Osteocyte (in vitro differentiated cells): ENCODE measurements at regions not wholly inside any gene's neighbourhood (a gene's known extent, or its start where the extent isn't known, plus 50 kb on each side); places are given as distances from the start of the nearest gene placed in this dataset.

Experiments
- DNase-seq: peaks from one replicate; pipeline ENCODE4 v3.0.0; 2021; ENCODE audit warnings: mixed read lengths; ENCODE audit not compliant: unreplicated experiment; ENCODE audit errors: extremely low spot score
- H3K27ac Mint-ChIP-seq: one replicate; pipeline ENCODE4 v1.8.0; 2021; ENCODE audit warnings: mild to moderate bottlenecking, mixed read lengths; ENCODE audit not compliant: unreplicated experiment
- H3K27me3 Mint-ChIP-seq: one replicate; pipeline ENCODE4 v1.8.0; 2021; ENCODE audit warnings: mixed read lengths; ENCODE audit not compliant: unreplicated experiment
- H3K36me3 Mint-ChIP-seq: one replicate; pipeline ENCODE4 v1.8.0; 2021; ENCODE audit warnings: mixed read lengths; ENCODE audit not compliant: unreplicated experiment
- H3K4me1 Mint-ChIP-seq: one replicate; pipeline ENCODE4 v1.8.0; 2021; ENCODE audit warnings: mixed read lengths; ENCODE audit not compliant: unreplicated experiment
- H3K4me3 Mint-ChIP-seq: one replicate; pipeline ENCODE4 v1.8.0; 2021; ENCODE audit warnings: mild to moderate bottlenecking, moderate library complexity, mixed read lengths; ENCODE audit not compliant: unreplicated experiment
- H3K9me3 Mint-ChIP-seq: one replicate; pipeline ENCODE4 v1.8.0; 2021; ENCODE audit warnings: mixed read lengths; ENCODE audit not compliant: unreplicated experiment
- CTCF ChIP-seq: fragments of 200-600 bp; sonication (generic); IDR thresholded peaks from 2 replicates; pipeline ENCODE4 v1.5.0; 2021; ENCODE audit warnings: antibody characterized with exemption, mild to moderate bottlenecking, moderate library complexity

- H3K9me3 Mint-ChIP-seq: no peaks in the 10 kb centered on the region
- H3K4me3 Mint-ChIP-seq: no peak overlapping the region
- H3K4me1 Mint-ChIP-seq: peaks cover 5% of the 10 kb centered on the region
- DNase-seq: no peak
- no peaks in the 10 kb centered on the region for H3K36me3 Mint-ChIP-seq
- H3K27me3 Mint-ChIP-seq: no peaks in the 10 kb centered on the region
- TF ChIP-seq CTCF: no peak
- no peak overlapping the region for H3K27ac Mint-ChIP-seq
Measured at GRCh38 chr2:150549381-150549780, 61.9 kb upstream of the RND3 start.

GRCh38 chr2:150548527-150548926 is 61.1 kb upstream of the RND3 start:
- no peak for DNase-seq
- peak; percentile 43 for TF ChIP-seq CTCF
- Mint-ChIP-seq H3K4me3 (no peak overlapping the region), H3K9me3 (no peaks in the 10 kb centered on the region), H3K4me1 (peaks cover 5% of the 10 kb centered on the region), H3K27me3 (no peaks in the 10 kb centered on the region), H3K36me3 (no peaks in the 10 kb centered on the region), H3K27ac (no peak overlapping the region)

- no peaks in the 10 kb centered on the region for H3K36me3 Mint-ChIP-seq
- no peaks in the 10 kb centered on the region for H3K4me1 Mint-ChIP-seq
- H3K9me3 Mint-ChIP-seq: no peaks in the 10 kb centered on the region
- no peaks in the 10 kb centered on the region for H3K27me3 Mint-ChIP-seq
- no peak for DNase-seq
- no peak overlapping the region for H3K4me3 Mint-ChIP-seq
- no peak overlapping the region for H3K27ac Mint-ChIP-seq
- TF ChIP-seq CTCF: no peak
Measured at GRCh38 chr2:150545916-150546315, 58.4 kb upstream of the RND3 start.

- H3K27ac Mint-ChIP-seq: no peak overlapping the region
Measured at GRCh38 chr2:150544731-150545130, 57.3 kb upstream of the RND3 start.

GRCh38 chr2:150542692-150543091 is 55.2 kb upstream of the RND3 start:
- DNase-seq: no peak
- no peak overlapping the region for H3K4me3 Mint-ChIP-seq

More at GRCh38 chr2:150544731-150545130, 57.3 kb upstream of the RND3 start:
- Mint-ChIP-seq H3K4me1 (peaks cover 4% of the 10 kb centered on the region), H3K9me3 (no peaks in the 10 kb centered on the region), H3K27me3 (no peaks in the 10 kb centered on the region), H3K4me3 (no peak overlapping the region), H3K36me3 (no peaks in the 10 kb centered on the region)
- DNase-seq: no peak
- no peak for TF ChIP-seq CTCF

More at GRCh38 chr2:150542692-150543091, 55.2 kb upstream of the RND3 start:
- TF ChIP-seq CTCF: no peak
- Mint-ChIP-seq H3K27me3 (no peaks in the 10 kb centered on the region), H3K4me1 (peaks cover 22% of the 10 kb centered on the region), H3K27ac (no peak overlapping the region), H3K36me3 (no peaks in the 10 kb centered on the region), H3K9me3 (no peaks in the 10 kb centered on the region)
